ENCODE measurements at regions not wholly inside any gene's neighbourhood (a gene's known extent, or its start where the extent isn't known, plus 50 kb on each side); places are given as distances from the start of the nearest gene placed in this dataset.

- TF ChIP-seq POLR2A (IDR thresholded peaks at IDR 0.05; ENCODE audit: low read length) (no peak), GATA1 (IDR thresholded peaks at IDR 0.05; ENCODE audit: low read depth, low read length) (no peak)
Observed at GRCh38 chr13:70623239-70623638, 515.0 kb upstream of the KLHL1 start.

GRCh38 chr13:70622796-70623195 is 514.5 kb upstream of the KLHL1 start:
- no peak for DNase-seq

More at GRCh38 chr13:70623239-70623638, 515.0 kb upstream of the KLHL1 start:
- peak; percentile 1 to 13 for DNase-seq

DNA sequence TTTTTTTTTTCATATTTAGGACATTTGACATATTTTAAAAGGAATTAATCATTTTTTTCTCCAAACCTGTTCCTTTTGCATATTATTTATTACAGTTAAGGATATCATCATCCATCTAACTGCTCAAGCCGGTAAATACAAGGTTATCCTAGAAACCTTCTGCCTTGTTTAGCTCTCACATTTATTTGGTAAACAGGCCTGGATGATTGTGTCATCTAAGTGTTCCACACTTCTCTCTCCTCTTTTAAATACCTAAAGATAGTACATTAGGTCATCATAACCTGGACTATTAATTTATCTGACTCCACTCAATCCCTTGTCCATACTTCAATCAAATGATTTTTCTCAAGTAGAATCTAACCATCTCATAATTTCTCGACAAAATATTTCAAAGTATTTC is 511.7 kb upstream of the KLHL1 start:
- TF ChIP-seq POLR2A (IDR thresholded peaks at IDR 0.05; ENCODE audit: low read length), result no peak
- no peak for TF ChIP-seq GATA1 (IDR thresholded peaks at IDR 0.05; ENCODE audit: low read depth, low read length)
- no peak for DNase-seq

More at GRCh38 chr13:70622796-70623195, 514.5 kb upstream of the KLHL1 start:
- TF ChIP-seq POLR2A (IDR thresholded peaks at IDR 0.05; ENCODE audit: low read length), result no peak
- no peak for TF ChIP-seq GATA1 (IDR thresholded peaks at IDR 0.05; ENCODE audit: low read depth, low read length)

DNA sequence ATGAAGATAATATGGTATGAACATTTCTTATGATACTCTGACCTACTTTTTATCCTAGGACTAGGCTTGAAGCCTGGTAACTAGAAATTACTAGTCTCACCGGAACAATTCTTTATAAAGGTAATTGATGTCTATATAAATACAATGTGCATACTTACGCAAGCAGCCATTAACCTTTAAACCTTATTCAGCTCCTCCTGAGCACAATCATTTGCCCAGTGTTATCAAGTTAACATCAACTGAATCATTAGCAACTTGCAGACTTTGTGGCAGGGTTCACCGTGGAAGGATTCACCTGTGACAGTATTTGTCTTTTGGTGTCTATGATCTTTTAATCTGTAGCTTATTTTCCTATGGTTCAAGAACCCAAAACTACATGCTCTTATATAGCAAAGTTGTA is 508.6 kb upstream of the KLHL1 start:
- no peak for TF ChIP-seq POLR2A (IDR thresholded peaks at IDR 0.05; ENCODE audit: low read length)
- TF ChIP-seq GATA1 (IDR thresholded peaks at IDR 0.05; ENCODE audit: low read depth, low read length), result no peak
- DNase-seq, result no peak

- no peak for DNase-seq
- no peak for TF ChIP-seq GATA1 (IDR thresholded peaks at IDR 0.05; ENCODE audit: low read depth, low read length)
- TF ChIP-seq POLR2A (IDR thresholded peaks at IDR 0.05; ENCODE audit: low read length), result no peak
Observed at GRCh38 chr13:70613295-70613694, 505.0 kb upstream of the KLHL1 start.

DNA sequence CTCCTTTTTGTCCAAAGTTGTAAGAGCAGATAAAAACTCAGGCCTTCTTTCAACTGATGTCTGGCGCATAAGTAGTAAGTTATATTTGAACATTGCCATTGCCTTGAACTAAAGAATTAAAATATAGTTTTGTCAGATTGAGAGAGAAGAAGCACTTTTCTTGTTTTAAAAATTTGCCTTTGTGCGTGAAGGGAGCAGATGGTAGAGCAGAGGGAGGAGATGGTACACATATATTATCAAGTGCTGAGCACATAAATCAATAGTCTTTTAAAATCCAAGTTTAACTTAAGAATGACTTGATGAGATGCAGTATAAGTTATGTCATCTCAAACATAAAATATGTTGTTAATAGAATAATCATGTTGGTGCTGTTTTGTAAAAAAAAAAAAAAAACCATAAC is 504.6 kb upstream of the KLHL1 start:
- no peak for DNase-seq
- TF ChIP-seq GATA1 (IDR thresholded peaks at IDR 0.05; ENCODE audit: low read depth, low read length) (no peak), POLR2A (IDR thresholded peaks at IDR 0.05; ENCODE audit: low read length) (no peak)

DNA sequence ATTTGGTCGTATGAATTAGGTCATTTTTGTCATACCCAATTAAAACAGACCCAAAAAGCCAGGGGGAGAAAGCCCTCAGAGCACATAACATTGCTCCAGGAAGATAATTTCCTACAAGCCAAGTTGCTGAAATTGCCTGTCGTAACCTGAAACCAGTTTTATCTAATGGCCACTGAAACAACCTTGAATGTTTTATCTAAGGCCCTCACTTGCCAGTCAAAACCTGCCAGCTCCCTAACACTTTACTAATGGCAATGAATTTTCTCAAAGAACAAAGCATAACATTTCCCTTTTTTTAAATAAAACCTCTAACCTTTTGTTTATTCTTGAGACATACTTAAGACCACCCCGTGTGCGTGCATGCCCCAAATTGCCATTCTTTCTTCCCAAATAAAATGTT is 496.2 kb upstream of the KLHL1 start:
- DNase-seq, result no peak
- TF ChIP-seq GATA1 (IDR thresholded peaks at IDR 0.05; ENCODE audit: low read depth, low read length) (no peak), POLR2A (IDR thresholded peaks at IDR 0.05; ENCODE audit: low read length) (no peak)

DNA sequence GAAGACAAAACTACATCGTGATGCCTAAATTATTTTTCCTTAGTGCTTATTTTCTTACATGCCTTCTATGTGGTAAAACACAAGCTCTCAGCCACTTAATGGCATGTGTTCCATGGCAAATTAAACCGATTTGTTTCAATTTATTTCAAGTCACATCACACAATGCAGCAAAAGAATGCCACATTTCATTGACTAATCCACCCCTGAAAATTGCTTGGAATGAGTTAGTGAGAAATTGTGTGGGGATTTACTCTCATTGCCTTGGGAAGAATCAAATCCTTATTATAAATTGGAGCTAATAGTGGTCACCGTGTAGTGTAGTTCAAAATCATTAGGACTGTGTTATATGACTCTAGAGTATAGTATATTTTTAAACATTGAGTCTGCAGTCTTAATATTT is 485.5 kb upstream of the KLHL1 start:
- TF ChIP-seq GATA1 (IDR thresholded peaks at IDR 0.05; ENCODE audit: low read depth, low read length), result no peak
- TF ChIP-seq POLR2A (IDR thresholded peaks at IDR 0.05; ENCODE audit: low read length), result no peak
- DNase-seq, result no peak

DNA sequence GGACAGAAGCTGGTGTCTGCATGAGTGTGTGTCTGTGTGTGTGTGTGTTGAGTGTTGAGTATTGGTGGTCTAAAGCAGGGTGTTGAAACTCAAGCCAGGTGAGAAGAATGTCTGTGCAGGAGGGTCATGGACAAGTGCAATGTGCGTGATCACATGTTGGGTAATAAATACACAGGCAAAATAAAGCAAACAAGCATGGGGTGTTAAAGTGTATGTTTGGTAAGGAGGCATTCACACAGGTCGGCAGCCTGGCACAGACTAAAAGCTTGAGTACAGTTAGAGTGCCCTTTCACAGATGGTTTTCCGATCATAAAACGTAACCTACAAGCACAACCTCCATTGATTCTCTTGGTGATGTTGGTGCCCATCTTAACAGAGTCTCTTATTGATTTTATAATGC is 476.9 kb upstream of the KLHL1 start:
- TF ChIP-seq GATA1 (IDR thresholded peaks at IDR 0.05; ENCODE audit: low read depth, low read length) (no peak), POLR2A (IDR thresholded peaks at IDR 0.05; ENCODE audit: low read length) (no peak)
- no peak for DNase-seq

GRCh38 chr13:70580825-70581224 is 472.6 kb upstream of the KLHL1 start:
- TF ChIP-seq POLR2A (IDR thresholded peaks at IDR 0.05; ENCODE audit: low read length) (no peak), GATA1 (IDR thresholded peaks at IDR 0.05; ENCODE audit: low read depth, low read length) (no peak)
- no peak for DNase-seq

- no peak for DNase-seq
- TF ChIP-seq GATA1 (IDR thresholded peaks at IDR 0.05; ENCODE audit: low read depth, low read length), result no peak
- no peak for TF ChIP-seq POLR2A (IDR thresholded peaks at IDR 0.05; ENCODE audit: low read length)
Observed at GRCh38 chr13:70579941-70580340, 471.7 kb upstream of the KLHL1 start.

GRCh38 chr13:70571221-70571620 is 463.0 kb upstream of the KLHL1 start:
- TF ChIP-seq POLR2A (IDR thresholded peaks at IDR 0.05; ENCODE audit: low read length) (no peak), GATA1 (IDR thresholded peaks at IDR 0.05; ENCODE audit: low read depth, low read length) (no peak)
- no peak for DNase-seq

DNA sequence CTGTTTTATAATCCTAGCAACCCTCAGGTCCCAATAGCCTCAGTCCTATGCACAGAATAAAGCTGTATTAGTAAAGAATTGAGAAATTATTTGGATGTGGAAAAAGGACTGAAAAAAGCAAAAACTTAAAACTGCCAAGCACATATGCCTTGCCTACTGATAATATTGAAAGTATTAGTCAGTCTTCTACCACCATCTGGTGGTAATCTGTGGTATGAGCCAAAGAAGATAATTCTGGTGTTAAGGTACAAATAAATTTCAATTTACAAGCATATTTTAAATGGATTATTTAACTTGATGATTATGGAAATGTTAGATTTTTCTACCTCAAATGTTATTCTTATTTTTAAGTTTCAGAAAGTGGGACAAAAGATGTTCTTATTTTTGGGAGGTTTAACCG is 460.3 kb upstream of the KLHL1 start:
- TF ChIP-seq POLR2A (IDR thresholded peaks at IDR 0.05; ENCODE audit: low read length), result no peak
- TF ChIP-seq GATA1 (IDR thresholded peaks at IDR 0.05; ENCODE audit: low read depth, low read length), result no peak
- peak; percentile 30 to 64 for DNase-seq

GRCh38 chr13:70544706-70545105 is 436.5 kb upstream of the KLHL1 start:
- TF ChIP-seq POLR2A (IDR thresholded peaks at IDR 0.05; ENCODE audit: low read length) (no peak), GATA1 (IDR thresholded peaks at IDR 0.05; ENCODE audit: low read depth, low read length) (no peak)

GRCh38 chr13:70541451-70541850 is 433.2 kb upstream of the KLHL1 start:
- no peak for TF ChIP-seq GATA1 (IDR thresholded peaks at IDR 0.05; ENCODE audit: low read depth, low read length)
- TF ChIP-seq POLR2A (IDR thresholded peaks at IDR 0.05; ENCODE audit: low read length), result no peak
- no peak for DNase-seq

More at GRCh38 chr13:70544706-70545105, 436.5 kb upstream of the KLHL1 start:
- no peak for DNase-seq

DNA sequence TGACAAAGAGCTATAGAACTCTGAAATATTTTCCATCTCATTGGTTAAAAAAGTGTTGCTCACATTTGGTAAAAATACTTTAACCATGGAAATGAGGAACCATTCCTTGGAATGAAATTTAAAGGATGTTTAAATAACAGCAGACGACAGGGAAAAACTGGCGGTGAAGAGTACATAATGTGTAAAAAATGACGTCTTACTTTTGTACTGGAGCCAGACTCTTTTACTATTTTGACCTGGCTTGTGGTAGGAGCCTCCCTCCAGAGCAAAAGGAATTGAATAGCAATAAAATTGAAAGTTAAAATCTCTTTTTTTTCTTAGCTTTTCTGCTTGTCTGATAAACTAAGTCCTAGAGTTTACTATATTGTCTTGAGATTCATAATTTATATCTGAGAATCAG is 426.2 kb upstream of the KLHL1 start:
- TF ChIP-seq GATA1 (IDR thresholded peaks at IDR 0.05; ENCODE audit: low read depth, low read length), result no peak
- no peak for TF ChIP-seq POLR2A (IDR thresholded peaks at IDR 0.05; ENCODE audit: low read length)
- no peak for DNase-seq

All from erythroblast (primary cell).